ENCODE measurements at regions not wholly inside any gene's neighbourhood (a gene's known extent, or its start where the extent isn't known, plus 50 kb on each side); places are given as distances from the start of the nearest gene placed in this dataset.

DNA sequence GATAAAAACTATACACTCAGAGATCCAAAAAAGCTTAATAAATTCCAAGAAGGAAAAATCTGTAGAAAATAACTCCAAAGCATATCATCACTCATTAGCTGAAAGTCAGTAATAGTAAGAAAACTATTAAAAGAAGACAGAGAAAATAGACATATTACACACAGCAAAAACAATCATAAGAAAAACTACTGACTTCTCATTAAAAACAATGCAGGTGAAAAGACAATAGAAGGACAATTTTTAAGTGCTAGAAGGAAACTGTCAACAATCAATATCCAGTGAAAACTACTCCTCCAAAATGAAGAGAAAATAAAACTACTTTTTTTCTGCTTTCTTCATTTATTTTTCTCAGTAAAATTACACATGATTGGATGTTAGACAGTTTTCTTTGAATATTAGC is 56.5 kb downstream of the BLID start:
- TF ChIP-seq CTCF (IDR thresholded peaks at IDR 0.05; ENCODE audit: poor library complexity, severe bottlenecking) (no peak), POLR2AphosphoS5 (IDR thresholded peaks at IDR 0.05) (no peak), EP300 (conservative IDR thresholded peaks at IDR 0.05; ENCODE audit: poor library complexity, severe bottlenecking) (no peak), EZH2 (IDR thresholded peaks at IDR 0.05; ENCODE audit: borderline replicate concordance, insufficient read depth, low read length, poor library complexity, severe bottlenecking) (no peak), RAD21 (conservative IDR thresholded peaks at IDR 0.05) (no peak), TAF1 (IDR thresholded peaks at IDR 0.05; ENCODE audit: low read depth) (no peak), MXI1 (conservative IDR thresholded peaks at IDR 0.05; ENCODE audit: poor library complexity, severe bottlenecking) (no peak)

All from neural cell (in vitro differentiated cells).